Heart left ventricle (tissue), 13 donors: ENCODE measurements at regions not wholly inside any gene's neighbourhood (a gene's known extent, or its start where the extent isn't known, plus 50 kb on each side); places are given as distances from the start of the nearest gene placed in this dataset.

Experiments
- CTCF ChIP-seq, 12 donors: fragments of 200-600 bp; sonication (generic) in 4 of 12; IDR thresholded peaks; one replicate each; pipeline versions ENCODE4 v1.5.0 to v1.8.0; 2018 to 2022; ENCODE audit warnings: antibody characterized with exemption in 12 of 12, mild to moderate bottlenecking in 5 of 12
- POLR2A ChIP-seq, 2 donors: fragments of 450-650 bp; IDR thresholded peaks; one replicate each; pipeline ENCODE4 v1.6.1; 2017; ENCODE audit warnings: antibody characterized with exemption in 2 of 2, mild to moderate bottlenecking in 2 of 2, moderate library complexity in 2 of 2
- donor health status: ischemic (EF 13 %, LVEDD 7.1; RV severe dilation, severe dysfunction).
- donor health status: DM: no; HTN: yes; CAD: no.
- donor health status: DM: no; HTN: no; CAD: no.
- donor health status: ischemic (EF 25% LVEDD 6.9; RV normal size, moderate dysfunction).
- donor health status: ischemic (EF 25% LVEDD 5.7; RV mildly dilated, moderate dysfunction).
- donor health status: ischemic (EF 35%, LVEDD 5.7; RV mildly dilated, moderate dysfunction).
- donor health status: nonischemic (EF 11% LVEDD 7.7; RV severe dilation, severe dysfunction).
- donor health status: DM: yes; HTN: yes; CAD: no.
- donor health status: PGD.
- donor health status: ischemic (EF 29% LVEDD 5.4; RV normal size, mild dysfunction).
- donor health status: nonischemic (EF 23%, LVEDD 6.1; RV moderate dilation, normal function).

- TF ChIP-seq CTCF (IDR thresholded peaks at IDR 0.05) (no peak), POLR2A (IDR thresholded peaks at IDR 0.05) (no peak)
These were observed 113.4 kb downstream of the HLX start for GRCh38 chr1:220992705-220993052.
